Anterior cingulate cortex (tissue), 58 donors: ENCODE measurements at regions not wholly inside any gene's neighbourhood (a gene's known extent, or its start where the extent isn't known, plus 50 kb on each side); places are given as distances from the start of the nearest gene placed in this dataset.

Source experiments
- DNase-seq, 58 donors: peaks; one replicate each; lab custom pipeline; 2025; lab: John Stamatoyannopoulos, UW

GRCh38 chr18:37657493-37657892, 91.9 kb upstream of the CELF4 start:
- DNase-seq: no peak

DNA sequence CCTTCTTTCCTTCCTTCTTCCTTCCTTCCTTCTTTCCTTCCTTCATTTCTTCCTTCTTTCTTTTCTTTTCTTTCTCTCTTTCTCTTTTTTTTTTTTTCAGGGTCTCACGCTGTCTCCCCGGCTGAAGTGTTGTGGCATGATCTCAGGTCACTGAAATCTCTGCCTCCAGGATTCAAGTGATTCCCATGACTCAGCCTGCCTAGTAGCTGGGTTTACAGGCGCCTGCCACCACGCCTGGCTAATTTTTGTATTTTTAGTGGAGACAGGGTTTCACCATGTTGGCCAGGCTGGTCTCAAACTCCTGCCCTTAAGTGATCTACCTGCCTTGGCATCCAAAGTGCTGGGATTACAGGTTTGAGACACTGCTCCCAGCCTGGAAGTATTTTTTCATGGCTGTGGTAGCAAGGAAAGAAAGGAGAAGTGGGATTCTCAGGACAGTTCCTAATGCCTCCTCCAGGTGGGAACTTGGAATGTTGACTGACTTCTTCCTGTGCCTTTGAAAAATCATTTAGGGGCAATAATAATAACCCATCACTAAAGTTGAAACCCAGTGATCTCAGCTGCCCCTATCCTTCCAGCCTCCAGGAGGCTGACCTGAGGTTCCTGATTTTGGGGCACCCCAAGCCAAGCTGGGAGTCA, 89.3 kb upstream of the CELF4 start:
- DNase-seq: no peak

GRCh38 chr18:37654034-37654433, 88.4 kb upstream of the CELF4 start:
- DNase-seq: no peak

DNA sequence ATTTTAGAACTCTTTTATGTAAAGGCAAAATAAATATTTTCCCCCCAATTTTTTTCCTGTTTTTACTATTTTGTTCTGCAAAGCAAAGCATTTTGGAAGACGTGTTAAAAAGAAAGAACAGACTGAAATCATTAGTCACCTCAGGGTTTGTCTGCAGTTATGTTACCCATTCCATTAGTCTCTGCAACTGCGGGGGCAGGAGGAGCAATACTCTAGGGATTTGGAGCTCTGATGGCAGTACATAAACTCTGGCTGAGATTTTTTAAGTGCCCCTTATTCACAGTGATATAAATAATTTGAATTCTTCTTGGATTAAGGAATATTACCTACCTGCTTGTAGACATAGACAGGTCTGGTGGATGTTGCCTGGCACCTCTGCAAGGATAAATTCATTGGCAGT, 88.0 kb upstream of the CELF4 start:
- no peak for DNase-seq

DNA sequence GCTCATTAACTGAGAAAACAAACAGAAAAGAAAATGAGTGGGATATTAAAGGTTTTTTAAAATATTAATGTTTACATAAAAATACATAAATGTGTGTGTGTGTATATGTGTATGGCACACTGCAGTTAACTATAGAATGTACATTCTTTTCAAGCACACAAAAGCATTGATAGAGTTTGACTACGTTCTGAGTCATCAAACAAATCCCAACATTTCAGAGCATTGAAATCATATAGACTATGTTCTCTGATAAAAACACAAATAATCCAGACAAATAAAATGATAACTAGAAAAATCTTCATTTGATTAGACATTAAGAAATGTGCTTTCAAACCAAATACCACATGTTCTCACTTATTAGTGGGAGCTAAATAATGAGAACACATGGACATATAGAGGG, 84.3 kb upstream of the CELF4 start:
- no peak for DNase-seq

GRCh38 chr18:37649416-37649815, 83.8 kb upstream of the CELF4 start:
- DNase-seq: no peak

DNA sequence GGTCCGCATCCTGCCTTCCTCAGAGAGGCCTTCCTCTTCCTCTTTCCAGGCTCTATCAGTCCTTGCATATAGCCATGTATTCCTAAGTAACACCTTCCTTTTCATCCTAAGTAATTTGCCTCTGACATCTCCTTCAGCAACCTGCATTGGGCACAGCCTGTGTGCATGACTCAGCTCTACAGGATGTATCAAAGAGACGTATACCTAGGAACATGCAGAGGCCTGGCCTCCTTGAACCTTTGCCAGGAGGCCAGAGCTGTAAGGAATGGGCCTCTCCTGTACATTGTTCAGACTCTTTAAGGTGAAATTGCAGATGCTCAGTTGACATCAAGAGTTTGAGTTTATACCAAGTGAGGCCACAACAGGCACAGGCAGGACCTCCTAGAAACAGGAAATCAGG, 76.0 kb upstream of the CELF4 start:
- DNase-seq: no peak

GRCh38 chr18:37640504-37640903, 74.9 kb upstream of the CELF4 start:
- no peak for DNase-seq

DNA sequence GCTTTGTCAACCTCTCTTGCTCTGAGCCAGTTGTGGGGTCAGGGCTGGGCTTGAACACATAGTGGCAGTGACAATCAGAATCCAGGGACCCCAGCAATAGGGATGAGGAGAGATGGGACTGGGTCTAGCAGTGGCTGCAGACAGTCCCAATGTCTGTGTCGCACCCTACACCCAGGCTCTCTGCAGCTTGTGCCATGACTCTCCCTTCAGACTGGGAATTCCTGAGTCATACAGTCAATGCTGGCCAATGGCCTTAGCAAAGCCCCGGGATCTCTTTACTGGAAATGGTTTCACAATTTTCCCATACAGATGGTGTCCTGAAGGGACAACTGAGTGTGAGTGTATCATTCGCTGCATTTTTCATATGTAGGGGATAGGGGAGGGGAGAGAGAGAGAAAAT, 74.2 kb upstream of the CELF4 start:
- no peak for DNase-seq

GRCh38 chr18:37637478-37637850, 71.9 kb upstream of the CELF4 start:
- no peak for DNase-seq

- DNase-seq: no peak
Observed at GRCh38 chr18:37636831-37637477, 71.4 kb upstream of the CELF4 start.

GRCh38 chr18:37634516-37634915, 68.9 kb upstream of the CELF4 start:
- DNase-seq: no peak

DNA sequence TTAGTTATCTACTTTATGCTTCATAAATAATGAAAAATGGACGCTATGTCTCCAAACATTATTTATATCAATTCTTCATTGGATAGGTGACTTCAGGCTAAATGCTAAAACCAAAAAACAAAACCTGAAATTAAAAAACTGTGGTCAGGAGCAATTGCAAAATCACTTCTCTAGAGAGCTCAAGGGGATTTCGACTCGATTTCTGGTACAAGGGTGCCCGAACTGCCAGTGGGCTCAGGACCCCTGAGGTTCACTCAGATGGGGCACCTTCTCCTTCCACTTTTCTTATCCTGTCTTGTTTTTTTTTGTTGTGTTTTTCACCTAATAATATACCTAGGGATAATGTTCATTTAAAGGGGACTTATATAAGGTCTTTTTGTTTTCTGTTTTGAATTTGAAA, 65.8 kb upstream of the CELF4 start:
- no peak for DNase-seq

- no peak for DNase-seq
Observed at GRCh38 chr18:37630334-37630733, 64.7 kb upstream of the CELF4 start.

- no peak for DNase-seq
Observed at GRCh38 chr18:37628470-37629220, 63.0 kb upstream of the CELF4 start.

- DNase-seq: no peak
Observed at GRCh38 chr18:37624318-37624717, 58.7 kb upstream of the CELF4 start.

- DNase-seq: no peak
Observed at GRCh38 chr18:37619964-37620363, 54.4 kb upstream of the CELF4 start.

DNA sequence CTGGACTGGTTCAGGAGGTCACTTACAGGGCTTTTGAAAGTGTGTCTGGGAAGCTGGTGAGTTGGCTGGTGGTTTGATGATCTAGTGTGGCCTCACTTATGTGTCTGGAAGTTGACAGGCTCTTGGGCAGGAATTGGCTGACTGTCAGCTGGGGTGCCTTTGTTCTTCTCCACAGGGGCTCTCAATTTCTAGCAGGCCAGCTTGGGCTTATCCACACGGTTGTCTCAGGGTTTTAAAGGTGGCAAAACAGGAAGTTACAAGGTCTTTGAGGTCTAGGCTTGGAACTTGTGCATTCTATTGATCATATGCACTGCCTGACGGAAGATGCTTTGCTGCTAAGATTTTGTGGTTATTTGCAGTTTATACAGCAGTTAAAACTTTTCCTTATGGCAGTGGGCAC, 52.0 kb upstream of the CELF4 start:
- no peak for DNase-seq
